Body of pancreas (tissue), 4 donors: ENCODE measurements at regions not wholly inside any gene's neighbourhood (a gene's known extent, or its start where the extent isn't known, plus 50 kb on each side); places are given as distances from the start of the nearest gene placed in this dataset.
A peak's percentile ranks its signal among the peaks of the same experiment; 100 is the strongest.

Experiments used
- ATAC-seq: fragments of 150-250 bp; one replicate; pipeline ENCODE4 v1.9.1; 2016
- DNase-seq, 4 donors: peaks; one replicate each; pipeline ENCODE4 v3.0.0-alpha.2; 2019
- H3K27ac ChIP-seq, 4 donors: fragments of 200-600 bp; sonication (generic); 1 replicate in 3 of 4; 2 replicates in 1 of 4; pipeline versions ENCODE4 v1.5.1 to v1.6.1; 2016 to 2019; ENCODE audit warnings: mild to moderate bottlenecking in 1 of 4, mixed read lengths in 1 of 4, moderate library complexity in 1 of 4
- H3K27me3 ChIP-seq, 2 donors: fragments of 200-600 bp; sonication (generic); one replicate each; pipeline ENCODE4 v1.6.0; 2016; ENCODE audit warnings: mild to moderate bottlenecking in 1 of 2
- H3K36me3 ChIP-seq, 2 donors: fragments of 200-600 bp; sonication (generic); replicated peaks in 1 of 2; 2 replicates each; pipeline ENCODE4 v1.5.1; 2016; ENCODE audit warnings: low read depth in 2 of 2; ENCODE audit not compliant: insufficient read depth in 1 of 2
- H3K4me1 ChIP-seq: fragments of 200-600 bp; sonication (generic); one replicate; pipeline ENCODE4 v1.6.0; 2016
- H3K4me3 ChIP-seq, 2 donors: fragments of 200-600 bp; sonication (generic); 1 replicate in 1 of 2; 2 replicates in 1 of 2; pipeline ENCODE4 v1.5.1; 2016 to 2019
- H3K9me3 ChIP-seq, 3 donors: fragments of 200-600 bp; sonication (generic); 1 replicate in 2 of 3; 2 replicates in 1 of 3; pipeline ENCODE4 v1.5.1; 2016
- POLR2A ChIP-seq, 3 donors: fragments of 450-650 bp; IDR thresholded peaks; one replicate each; pipeline ENCODE4 v1.6.1; 2016; ENCODE audit warnings: antibody characterized with exemption in 3 of 3, mild to moderate bottlenecking in 2 of 3
- WGBS, 2 donors: methylation state at CpG; one replicate each; pipeline ENCODE4 v1.1.5; 2017; 5-methylcytosine and 5-hydroxymethylcytosine counted together
- intact Hi-C: fragments of 100-400 bp; cut with DNase I; formaldehyde crosslinking; loops from one replicate; pipeline ENCODE4 v1.15.1; 2023
- TF ChIP-seq, protein P1 (sequence below), 7 experiments: fragments of 450-650 bp in 4 of 7; fragments of 200-600 bp in 3 of 7; sonication (generic) in 3 of 7; IDR thresholded peaks; one replicate each; pipeline ENCODE4 v1.5.1; 2016 to 2019; ENCODE audit warnings: antibody characterized with exemption in 7 of 7

DNA sequence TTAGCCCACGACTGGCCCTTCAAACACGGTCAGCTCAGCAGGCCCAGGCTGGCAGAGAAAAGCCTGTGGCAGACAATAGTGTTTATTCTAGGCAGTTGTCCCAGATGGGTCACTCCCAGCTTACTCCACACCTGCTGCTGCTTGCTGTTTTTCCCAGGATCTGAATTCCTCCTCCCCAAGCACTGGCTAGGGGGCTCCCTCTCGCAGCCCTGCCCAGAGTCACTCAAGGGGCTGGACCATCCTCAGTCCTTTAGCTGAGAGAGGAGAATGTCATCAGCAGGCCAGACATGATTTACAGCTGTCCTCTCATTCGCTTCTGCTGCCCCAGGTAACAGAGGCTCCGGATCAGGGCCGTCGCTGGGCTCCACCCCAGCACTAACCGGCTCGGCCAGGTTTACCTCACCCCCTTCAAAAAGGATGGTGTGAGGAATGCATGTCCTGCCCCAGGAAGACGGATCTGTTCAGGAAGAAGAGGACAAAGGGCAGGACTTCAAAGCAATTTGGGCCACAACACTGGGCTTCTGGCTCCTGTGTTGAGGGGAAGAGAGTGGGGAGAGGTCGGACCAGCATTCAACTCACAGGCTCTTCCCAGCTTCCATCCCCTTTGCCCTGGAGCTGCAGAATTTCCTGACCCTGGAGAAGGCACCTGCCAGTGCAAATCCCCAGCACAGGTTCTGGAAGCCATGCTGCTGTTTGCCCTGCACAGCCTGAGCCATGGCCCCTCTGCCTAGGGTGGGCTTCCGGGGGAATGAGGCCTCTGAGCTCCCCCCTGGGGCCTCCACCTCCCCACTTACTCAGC is 59.7 kb upstream of the BARX2 start:
- Histone ChIP-seq H3K27ac (peak overlapping the region; percentile 60 to 87 (median 82)), H3K9me3 (no peaks in the 10 kb centered on the region), H3K36me3 (no peaks in the 10 kb centered on the region), H3K4me1 (peaks cover 57% of the 10 kb centered on the region), H3K4me3 (no peak overlapping the region), H3K27me3 (no peaks in the 10 kb centered on the region)
- 21 to 30% methylated on average over 10 to 12 of the region's 12 CpGs for WGBS, 2 donors
- peak; percentile 82 to 91 (median 90) for DNase-seq
- ATAC-seq, result peak; percentile 91
- intact Hi-C loops, result no loop called here
- peak in 1 of 3 donors; percentile 41 for TF ChIP-seq POLR2A (IDR thresholded peaks at IDR 0.05)
- TF ChIP-seq, protein P1, sequence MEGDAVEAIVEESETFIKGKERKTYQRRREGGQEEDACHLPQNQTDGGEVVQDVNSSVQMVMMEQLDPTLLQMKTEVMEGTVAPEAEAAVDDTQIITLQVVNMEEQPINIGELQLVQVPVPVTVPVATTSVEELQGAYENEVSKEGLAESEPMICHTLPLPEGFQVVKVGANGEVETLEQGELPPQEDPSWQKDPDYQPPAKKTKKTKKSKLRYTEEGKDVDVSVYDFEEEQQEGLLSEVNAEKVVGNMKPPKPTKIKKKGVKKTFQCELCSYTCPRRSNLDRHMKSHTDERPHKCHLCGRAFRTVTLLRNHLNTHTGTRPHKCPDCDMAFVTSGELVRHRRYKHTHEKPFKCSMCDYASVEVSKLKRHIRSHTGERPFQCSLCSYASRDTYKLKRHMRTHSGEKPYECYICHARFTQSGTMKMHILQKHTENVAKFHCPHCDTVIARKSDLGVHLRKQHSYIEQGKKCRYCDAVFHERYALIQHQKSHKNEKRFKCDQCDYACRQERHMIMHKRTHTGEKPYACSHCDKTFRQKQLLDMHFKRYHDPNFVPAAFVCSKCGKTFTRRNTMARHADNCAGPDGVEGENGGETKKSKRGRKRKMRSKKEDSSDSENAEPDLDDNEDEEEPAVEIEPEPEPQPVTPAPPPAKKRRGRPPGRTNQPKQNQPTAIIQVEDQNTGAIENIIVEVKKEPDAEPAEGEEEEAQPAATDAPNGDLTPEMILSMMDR (IDR thresholded peaks at IDR 0.05), result no peak

GRCh38 chr11:129314371-129314770 is 61.3 kb upstream of the BARX2 start:
- no peaks in the 10 kb centered on the region for H3K9me3 ChIP-seq
- peak overlapping the region in 3 of 4 donors; percentile 49 to 83 (median 53) for H3K27ac ChIP-seq
- no peak overlapping the region for H3K4me3 ChIP-seq
- no peaks in the 10 kb centered on the region for H3K27me3 ChIP-seq
- ATAC-seq (no peak), DNase-seq (no peak)
- WGBS, 2 donors, result 84 to 94% methylated on average over 3 of the region's 3 CpGs
- no peak for TF ChIP-seq POLR2A (IDR thresholded peaks at IDR 0.05)
- TF ChIP-seq, protein P1 (IDR thresholded peaks at IDR 0.05), result peak in 1 of 7 experiments; percentile 7
- intact Hi-C loops, result no loop called here
- H3K4me1 ChIP-seq, result peaks cover 54% of the 10 kb centered on the region
- no peaks in the 10 kb centered on the region for H3K36me3 ChIP-seq

DNA sequence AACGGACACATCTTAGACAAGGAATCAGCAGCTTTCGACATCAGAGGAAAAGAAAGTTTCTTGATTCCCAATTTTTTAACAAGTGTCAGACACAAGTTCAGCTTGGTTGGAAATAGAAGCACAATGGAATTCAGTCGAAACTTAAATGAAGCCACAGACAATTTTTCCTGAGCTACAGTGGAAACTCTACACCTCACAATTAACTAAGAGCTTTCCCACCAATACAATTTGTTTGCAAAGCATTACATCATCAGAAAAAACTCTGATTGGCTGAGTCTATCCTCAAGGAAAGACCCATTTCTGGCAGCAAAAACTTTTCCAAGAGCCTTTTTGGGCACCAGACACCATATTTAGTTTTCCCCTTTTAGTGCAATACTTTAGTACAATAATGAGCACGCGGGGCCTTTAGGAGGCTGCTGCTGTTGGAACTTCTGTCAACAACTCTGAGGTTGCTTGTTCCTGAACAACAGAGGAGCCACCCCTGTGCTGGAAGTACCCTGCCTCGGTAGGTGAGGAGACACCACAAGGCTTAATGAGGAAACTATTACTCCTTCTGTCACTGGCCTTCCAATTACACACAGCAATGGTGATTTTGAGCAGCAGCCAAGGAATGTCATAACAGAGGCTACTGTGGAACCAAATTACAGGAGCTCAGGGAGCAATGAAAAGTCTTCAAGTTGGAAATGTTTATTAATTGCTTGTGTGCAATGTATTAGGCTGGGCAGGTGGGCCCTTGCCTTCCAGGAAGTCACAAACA is 61.9 kb upstream of the BARX2 start:
- no peaks in the 10 kb centered on the region for H3K36me3 ChIP-seq
- DNase-seq (peak in 3 of 4 donors; percentile 35 to 42 (median 38)), ATAC-seq (no peak)
- no peak overlapping the region for H3K4me3 ChIP-seq
- intact Hi-C loops, result no loop called here
- TF ChIP-seq, protein P1 (IDR thresholded peaks at IDR 0.05), result no peak
- TF ChIP-seq POLR2A (IDR thresholded peaks at IDR 0.05), result no peak
- no peaks in the 10 kb centered on the region for H3K9me3 ChIP-seq
- H3K27ac ChIP-seq, result peak overlapping the region in 3 of 4 donors; percentile 49 to 83 (median 53)
- H3K27me3 ChIP-seq, result no peaks in the 10 kb centered on the region
- WGBS, 2 donors, result 68 to 76% methylated on average over 6 of the region's 6 CpGs
- H3K4me1 ChIP-seq, result peaks cover 54% of the 10 kb centered on the region

DNA sequence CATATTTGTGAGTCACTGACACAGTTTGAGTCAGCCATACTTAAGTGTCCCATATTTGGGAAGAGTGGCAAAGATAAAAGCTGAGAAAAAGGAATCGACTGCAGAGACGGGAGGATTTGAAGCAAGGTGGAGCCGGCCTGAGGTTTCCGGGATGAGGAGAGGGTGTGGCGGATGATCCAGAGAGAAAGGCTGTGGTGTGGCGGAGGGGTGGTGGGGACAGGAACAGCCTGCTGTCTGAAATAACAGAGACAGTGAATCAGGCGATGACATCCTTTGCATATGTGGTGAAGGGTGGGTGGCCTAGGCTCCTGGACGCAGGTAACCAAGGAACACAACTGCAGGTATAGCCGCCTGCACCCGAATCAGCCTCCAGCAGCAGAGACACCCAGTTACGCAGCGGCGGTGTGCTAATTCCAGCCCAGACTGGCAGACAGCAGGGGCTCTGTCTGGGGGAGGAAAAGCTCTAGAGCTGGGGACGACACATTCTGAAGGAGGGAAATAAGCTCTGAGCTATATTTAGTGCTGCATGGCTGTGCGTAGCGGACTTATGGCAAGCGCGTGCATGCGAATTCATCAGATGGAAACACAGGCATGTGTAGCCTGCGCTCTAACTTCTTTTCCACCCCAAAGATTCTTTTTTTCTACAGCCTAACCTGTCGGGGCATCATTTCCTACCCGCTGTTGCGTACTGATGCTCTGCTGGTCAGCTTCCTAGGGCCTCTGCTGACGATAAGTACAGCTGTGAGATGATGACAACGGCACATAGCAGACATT is 62.7 kb upstream of the BARX2 start:
- Histone ChIP-seq H3K4me1 (peaks cover 48% of the 10 kb centered on the region), H3K4me3 (no peak overlapping the region), H3K27me3 (no peaks in the 10 kb centered on the region), H3K36me3 (no peaks in the 10 kb centered on the region), H3K27ac (no peak overlapping the region), H3K9me3 (no peaks in the 10 kb centered on the region)
- no peak for TF ChIP-seq POLR2A (IDR thresholded peaks at IDR 0.05)
- TF ChIP-seq, protein P1 (IDR thresholded peaks at IDR 0.05), result no peak
- DNase-seq, result no peak
- no peak for ATAC-seq
- 89 to 90% methylated on average over 24 to 25 of the region's 25 CpGs for WGBS, 2 donors
- intact Hi-C loops, result no loop called here
